ENCODE measurements at regions not wholly inside any gene's neighbourhood (a gene's known extent, or its start where the extent isn't known, plus 50 kb on each side); places are given as distances from the start of the nearest gene placed in this dataset.

DNA sequence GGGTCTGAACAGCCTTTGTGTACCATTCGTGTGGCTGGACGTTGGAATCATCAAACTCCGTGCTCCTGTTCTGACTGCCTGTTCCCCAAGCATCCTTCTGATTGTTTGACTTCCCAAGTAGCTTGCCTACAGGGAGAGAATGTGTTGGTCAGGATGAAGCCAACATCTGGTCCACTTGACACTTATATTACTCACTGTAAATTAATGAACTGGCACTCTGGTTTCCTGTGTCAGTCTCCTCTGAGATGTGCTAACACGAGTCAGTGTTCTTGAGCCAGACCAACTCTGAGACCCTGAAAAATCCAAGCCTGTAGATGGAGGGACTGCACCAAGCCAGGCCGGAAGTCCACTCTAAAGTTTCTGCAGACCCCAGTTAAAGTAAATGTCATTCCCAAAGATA is 440.9 kb downstream of the ZNF516 start:
- no peak overlapping the region for H3K4me3 ChIP-seq (replicated peaks; ENCODE audit: insufficient read depth, low read length)
- no peak for DNase-seq (ENCODE audit: low read depth in 1 of 2, low spot score in 1 of 2)
- H3K27me3 ChIP-seq (ENCODE audit: insufficient read depth, poor library complexity, severe bottlenecking): peaks cover 21% of the 10 kb centered on the region
- H3K27ac ChIP-seq (replicated peaks): no peak overlapping the region
- TF ChIP-seq SPI1 (IDR thresholded peaks at IDR 0.05; ENCODE audit: borderline replicate concordance, low read depth) (no peak), POLR2AphosphoS5 (IDR thresholded peaks at IDR 0.05; ENCODE audit: low read depth) (no peak), GABPA (IDR thresholded peaks at IDR 0.05; ENCODE audit: low read depth) (no peak)
- TF ChIP-seq, protein P1, sequence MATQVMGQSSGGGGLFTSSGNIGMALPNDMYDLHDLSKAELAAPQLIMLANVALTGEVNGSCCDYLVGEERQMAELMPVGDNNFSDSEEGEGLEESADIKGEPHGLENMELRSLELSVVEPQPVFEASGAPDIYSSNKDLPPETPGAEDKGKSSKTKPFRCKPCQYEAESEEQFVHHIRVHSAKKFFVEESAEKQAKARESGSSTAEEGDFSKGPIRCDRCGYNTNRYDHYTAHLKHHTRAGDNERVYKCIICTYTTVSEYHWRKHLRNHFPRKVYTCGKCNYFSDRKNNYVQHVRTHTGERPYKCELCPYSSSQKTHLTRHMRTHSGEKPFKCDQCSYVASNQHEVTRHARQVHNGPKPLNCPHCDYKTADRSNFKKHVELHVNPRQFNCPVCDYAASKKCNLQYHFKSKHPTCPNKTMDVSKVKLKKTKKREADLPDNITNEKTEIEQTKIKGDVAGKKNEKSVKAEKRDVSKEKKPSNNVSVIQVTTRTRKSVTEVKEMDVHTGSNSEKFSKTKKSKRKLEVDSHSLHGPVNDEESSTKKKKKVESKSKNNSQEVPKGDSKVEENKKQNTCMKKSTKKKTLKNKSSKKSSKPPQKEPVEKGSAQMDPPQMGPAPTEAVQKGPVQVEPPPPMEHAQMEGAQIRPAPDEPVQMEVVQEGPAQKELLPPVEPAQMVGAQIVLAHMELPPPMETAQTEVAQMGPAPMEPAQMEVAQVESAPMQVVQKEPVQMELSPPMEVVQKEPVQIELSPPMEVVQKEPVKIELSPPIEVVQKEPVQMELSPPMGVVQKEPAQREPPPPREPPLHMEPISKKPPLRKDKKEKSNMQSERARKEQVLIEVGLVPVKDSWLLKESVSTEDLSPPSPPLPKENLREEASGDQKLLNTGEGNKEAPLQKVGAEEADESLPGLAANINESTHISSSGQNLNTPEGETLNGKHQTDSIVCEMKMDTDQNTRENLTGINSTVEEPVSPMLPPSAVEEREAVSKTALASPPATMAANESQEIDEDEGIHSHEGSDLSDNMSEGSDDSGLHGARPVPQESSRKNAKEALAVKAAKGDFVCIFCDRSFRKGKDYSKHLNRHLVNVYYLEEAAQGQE (IDR thresholded peaks at IDR 0.05; ENCODE audit: insufficient replicate concordance, low read depth): no peak
- TF ChIP-seq, protein P2, sequence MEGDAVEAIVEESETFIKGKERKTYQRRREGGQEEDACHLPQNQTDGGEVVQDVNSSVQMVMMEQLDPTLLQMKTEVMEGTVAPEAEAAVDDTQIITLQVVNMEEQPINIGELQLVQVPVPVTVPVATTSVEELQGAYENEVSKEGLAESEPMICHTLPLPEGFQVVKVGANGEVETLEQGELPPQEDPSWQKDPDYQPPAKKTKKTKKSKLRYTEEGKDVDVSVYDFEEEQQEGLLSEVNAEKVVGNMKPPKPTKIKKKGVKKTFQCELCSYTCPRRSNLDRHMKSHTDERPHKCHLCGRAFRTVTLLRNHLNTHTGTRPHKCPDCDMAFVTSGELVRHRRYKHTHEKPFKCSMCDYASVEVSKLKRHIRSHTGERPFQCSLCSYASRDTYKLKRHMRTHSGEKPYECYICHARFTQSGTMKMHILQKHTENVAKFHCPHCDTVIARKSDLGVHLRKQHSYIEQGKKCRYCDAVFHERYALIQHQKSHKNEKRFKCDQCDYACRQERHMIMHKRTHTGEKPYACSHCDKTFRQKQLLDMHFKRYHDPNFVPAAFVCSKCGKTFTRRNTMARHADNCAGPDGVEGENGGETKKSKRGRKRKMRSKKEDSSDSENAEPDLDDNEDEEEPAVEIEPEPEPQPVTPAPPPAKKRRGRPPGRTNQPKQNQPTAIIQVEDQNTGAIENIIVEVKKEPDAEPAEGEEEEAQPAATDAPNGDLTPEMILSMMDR (IDR thresholded peaks at IDR 0.05; ENCODE audit: insufficient read depth, low read length): no peak

GRCh38 chr18:76053551-76053950 is 441.5 kb downstream of the ZNF516 start:
- no peak for TF ChIP-seq SPI1 (IDR thresholded peaks at IDR 0.05; ENCODE audit: borderline replicate concordance, low read depth)
- TF ChIP-seq, protein P2 (IDR thresholded peaks at IDR 0.05; ENCODE audit: insufficient read depth, low read length): no peak
- TF ChIP-seq, protein P1 (IDR thresholded peaks at IDR 0.05; ENCODE audit: insufficient replicate concordance, low read depth): no peak
- TF ChIP-seq POLR2AphosphoS5 (IDR thresholded peaks at IDR 0.05; ENCODE audit: low read depth): no peak
- Histone ChIP-seq H3K27ac (replicated peaks) (no peak overlapping the region), H3K27me3 (ENCODE audit: insufficient read depth, poor library complexity, severe bottlenecking) (peaks cover 15% of the 10 kb centered on the region), H3K4me3 (replicated peaks; ENCODE audit: insufficient read depth, low read length) (no peak overlapping the region)
- DNase-seq (ENCODE audit: low read depth in 1 of 2, low spot score in 1 of 2): no peak

DNA sequence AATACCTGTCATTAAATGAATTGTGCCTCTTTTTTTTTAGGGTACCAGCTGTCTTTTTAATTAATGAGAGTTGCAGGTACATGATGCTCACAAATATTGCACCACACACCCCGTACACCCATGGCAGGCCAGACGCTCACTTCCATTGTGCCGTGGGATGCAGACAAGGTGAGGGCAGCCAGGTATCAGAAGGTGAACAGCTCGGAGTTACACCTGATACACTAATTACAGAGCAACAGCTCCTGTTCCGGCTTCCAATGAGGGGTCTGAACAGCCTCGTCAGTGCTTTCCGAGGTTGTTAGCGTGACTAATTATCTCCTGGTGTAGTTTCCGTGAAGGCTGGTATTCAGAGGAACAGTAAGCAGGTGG is 442.8 kb downstream of the ZNF516 start:
- Histone ChIP-seq H3K27me3 (ENCODE audit: insufficient read depth, poor library complexity, severe bottlenecking) (peaks cover 12% of the 10 kb centered on the region), H3K27ac (replicated peaks) (no peak overlapping the region), H3K4me3 (replicated peaks; ENCODE audit: insufficient read depth, low read length) (no peak overlapping the region)
- TF ChIP-seq GABPA (IDR thresholded peaks at IDR 0.05; ENCODE audit: low read depth) (no peak), POLR2AphosphoS5 (IDR thresholded peaks at IDR 0.05; ENCODE audit: low read depth) (no peak), SPI1 (IDR thresholded peaks at IDR 0.05; ENCODE audit: borderline replicate concordance, low read depth) (no peak)
- TF ChIP-seq, protein P1 (IDR thresholded peaks at IDR 0.05; ENCODE audit: insufficient replicate concordance, low read depth): no peak
- TF ChIP-seq, protein P2 (IDR thresholded peaks at IDR 0.05; ENCODE audit: insufficient read depth, low read length): no peak
- no peak for DNase-seq (ENCODE audit: low read depth in 1 of 2, low spot score in 1 of 2)

Measured in HL-60 (cell line).